ENCODE measurements at regions not wholly inside any gene's neighbourhood (a gene's known extent, or its start where the extent isn't known, plus 50 kb on each side); places are given as distances from the start of the nearest gene placed in this dataset.

- no peak for TF ChIP-seq YY1 (IDR thresholded peaks at IDR 0.05; ENCODE audit: insufficient read depth, insufficient read length)
- no peak for TF ChIP-seq SUZ12 (IDR thresholded peaks at IDR 0.05; ENCODE audit: extremely low read depth, insufficient read depth, insufficient read length)
Observed at GRCh38 chr10:52488606-52489485, 174.8 kb downstream of the DKK1 start.
